ENCODE measurements at regions not wholly inside any gene's neighbourhood (a gene's known extent, or its start where the extent isn't known, plus 50 kb on each side); places are given as distances from the start of the nearest gene placed in this dataset.
"Not testable (repeated sequence)": the region's sequence is repeated elsewhere in the genome, so short reads cannot be mapped to it uniquely, and the experiment has no call there.

DNA sequence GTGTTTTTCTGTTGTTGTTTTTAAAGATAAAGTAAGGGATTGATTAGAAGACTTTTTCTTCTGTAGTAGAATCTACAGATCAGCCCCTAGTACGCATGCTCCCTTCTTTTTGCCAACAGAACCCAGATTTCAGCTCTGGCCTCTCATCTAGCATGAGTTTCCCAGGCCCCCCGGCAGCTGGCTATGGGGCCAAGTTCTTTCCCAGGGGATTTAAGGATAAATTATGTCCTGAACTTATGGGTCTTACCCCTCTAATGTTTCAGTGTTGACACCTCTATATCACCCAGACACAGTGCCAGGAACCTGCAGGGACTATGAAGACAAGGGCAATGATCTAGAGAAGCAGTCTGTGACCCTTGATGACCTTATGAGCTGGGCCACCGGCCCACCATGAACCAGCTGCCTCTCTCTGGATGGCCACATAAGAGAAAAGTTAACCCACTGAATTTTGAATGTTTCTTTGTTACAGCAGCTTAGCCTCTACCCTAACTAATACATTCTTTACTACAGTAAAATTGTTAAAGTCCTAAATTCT is 150.5 kb downstream of the UNC5CL start:
- DNase-seq (ENCODE audit: low read depth in 2 of 3, low spot score in 2 of 3), result no peak

DNA sequence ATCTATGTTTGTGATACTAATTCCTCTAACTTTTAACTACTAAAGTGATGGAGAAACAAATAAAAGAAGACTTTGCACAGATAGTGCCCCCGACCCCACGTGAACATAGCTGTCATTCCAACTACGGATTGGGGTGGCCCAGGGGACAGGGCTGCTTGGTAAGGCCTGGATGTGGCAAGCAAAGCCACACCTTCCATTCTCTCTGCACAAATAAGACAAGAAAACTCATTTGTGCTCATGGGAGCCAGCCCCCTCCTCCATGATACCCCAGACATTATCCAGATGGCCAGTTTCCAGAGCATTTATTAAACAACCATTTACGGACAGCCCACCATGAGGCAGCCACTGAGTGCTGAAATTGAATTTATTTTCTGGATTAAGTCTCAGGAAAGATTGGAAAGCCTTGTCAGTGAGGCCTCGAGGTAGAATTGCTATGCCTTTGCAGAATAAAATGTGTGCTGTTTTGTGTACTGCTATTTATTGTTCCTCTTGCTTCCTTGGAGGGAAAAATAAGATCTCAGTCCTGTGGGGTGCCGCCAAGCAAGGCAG is 151.2 kb downstream of the UNC5CL start:
- DNase-seq (ENCODE audit: low read depth in 2 of 3, low spot score in 2 of 3), result no peak

DNA sequence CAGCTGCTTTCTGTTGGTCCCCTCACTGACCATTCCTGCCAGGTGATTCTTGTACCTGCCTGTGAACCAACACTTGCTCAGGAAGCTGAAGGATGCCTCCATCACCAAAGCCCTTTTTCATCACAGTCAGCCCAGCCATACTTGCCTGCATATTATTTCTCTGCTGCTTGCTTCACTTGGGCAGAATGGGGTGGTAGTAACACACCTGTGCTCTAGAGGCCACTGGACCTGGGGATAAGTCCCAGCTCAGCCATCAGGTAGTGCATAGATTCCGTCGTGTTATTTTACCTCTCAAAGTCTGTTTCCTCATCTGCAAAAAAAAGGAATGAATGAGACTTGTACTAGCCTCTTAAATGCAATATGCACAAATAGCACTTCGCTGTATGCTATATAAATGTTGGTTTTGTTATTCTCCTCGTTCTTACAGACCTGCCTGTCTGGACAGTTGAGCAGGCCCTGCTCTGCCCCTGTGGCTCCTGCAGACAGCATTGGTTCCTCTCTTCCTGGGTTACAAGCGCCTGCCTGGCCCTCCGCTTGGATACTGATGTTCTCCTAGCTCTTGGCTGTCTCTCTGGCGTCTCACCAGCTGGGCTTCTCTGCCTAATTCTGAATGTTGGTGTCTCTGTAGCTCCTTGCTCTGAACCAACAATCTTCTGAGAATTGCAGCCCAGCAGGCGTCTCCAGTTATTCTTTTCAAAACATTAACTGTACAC is 151.8 kb downstream of the UNC5CL start:
- no peak for DNase-seq (ENCODE audit: low read depth in 2 of 3, low spot score in 2 of 3)

DNA sequence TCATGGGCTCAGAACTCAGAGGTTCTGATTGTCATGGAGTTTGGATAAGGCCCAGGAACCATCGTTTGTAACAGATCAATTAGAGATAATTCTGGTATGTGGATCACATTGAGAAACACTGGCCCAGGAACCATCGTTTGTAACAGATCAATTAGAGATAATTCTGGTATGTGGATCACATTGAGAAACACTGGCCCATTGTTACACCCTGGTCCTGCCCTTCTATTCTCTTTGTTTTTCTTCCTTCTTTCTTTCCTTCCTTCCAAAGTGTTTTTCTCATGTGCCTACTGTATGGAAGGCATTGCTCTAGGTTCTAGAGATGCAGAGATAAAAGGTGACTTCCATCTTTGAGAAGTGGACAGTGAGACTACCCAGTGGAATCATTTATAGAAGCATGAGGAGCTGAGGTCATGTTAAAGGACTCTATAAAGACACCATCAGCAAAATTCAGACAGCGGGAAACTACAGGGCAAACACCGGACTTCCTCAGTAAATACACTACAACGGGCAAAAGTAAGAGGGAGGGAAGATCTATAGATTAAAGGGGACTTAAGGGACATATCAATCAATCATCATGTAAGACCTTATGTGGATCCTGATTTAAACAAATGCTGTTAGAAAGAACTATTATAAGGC is 153.8 kb downstream of the UNC5CL start:
- DNase-seq (ENCODE audit: low read depth in 2 of 3, low spot score in 2 of 3), result no peak

DNA sequence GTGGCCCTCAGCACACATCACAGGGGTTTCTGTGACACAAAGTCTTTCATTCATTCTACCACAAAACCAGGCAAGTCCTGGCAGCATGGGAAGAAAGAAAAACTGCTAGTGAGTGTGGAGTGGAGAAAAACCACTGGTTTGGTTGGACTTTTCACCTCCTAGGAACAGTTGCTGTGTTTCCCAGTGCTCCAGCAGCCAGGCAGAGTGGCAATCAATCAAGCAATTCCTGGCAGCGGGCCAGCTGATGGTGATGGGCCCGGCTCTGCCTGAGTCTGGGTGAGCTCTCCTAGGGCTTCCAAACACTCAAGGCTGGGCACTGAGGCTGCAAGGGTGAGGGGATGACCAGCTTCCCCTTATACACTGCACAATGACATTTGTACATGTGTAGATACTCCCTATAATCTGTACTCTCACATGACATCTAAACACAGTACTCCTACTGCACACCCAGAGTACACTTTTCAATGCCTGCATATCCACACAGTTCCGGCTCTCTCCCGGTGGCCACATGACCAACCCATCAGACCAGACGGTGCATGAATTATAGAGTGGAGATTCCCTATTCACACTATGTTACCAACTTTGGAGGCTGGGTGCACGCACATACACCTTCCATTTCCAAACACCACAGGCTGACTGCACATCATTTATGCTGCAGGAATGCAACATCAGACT is 156.6 kb downstream of the UNC5CL start:
- DNase-seq (ENCODE audit: low read depth in 2 of 3, low spot score in 2 of 3), result no peak

DNA sequence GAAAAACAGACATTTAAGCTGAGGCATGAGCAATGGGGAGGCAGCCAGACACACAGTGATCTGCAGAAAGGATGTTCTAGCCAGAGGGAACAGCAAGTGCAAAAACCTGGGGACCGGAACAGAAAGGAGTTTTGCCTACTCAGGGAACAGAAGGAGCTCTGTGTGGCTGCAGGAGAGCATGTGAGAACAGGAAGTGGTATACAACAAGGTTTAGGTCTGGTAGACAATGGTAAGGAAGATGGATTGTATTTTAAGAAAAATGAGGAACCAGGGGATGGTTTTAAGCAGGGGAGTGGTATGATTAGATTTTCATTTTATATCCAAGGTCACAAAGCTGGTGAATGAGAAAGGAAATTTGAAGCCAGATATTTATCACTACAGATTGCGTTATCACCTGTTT is 157.5 kb downstream of the UNC5CL start:
- peak in 1 of 3 donors; percentile 23 for DNase-seq (ENCODE audit: low read depth in 2 of 3, low spot score in 2 of 3)

DNA sequence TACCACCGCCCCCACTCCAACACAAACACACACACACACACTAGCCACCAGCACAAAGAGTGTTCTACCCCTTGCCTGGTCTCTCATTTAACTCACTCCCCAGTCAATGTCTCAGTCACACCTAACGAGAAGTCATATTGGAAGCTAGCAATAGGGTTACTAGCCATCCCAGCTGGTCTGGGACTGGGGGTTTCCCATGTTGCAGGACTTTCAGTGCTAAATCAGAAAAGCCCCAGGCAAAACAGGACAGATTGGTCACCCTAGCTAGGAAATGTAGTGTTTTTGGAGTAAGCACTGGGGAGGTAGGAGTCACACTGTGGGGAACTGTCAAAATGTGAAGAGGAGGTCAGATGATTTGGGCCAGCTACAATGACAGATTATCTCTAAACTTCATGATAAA is 158.1 kb downstream of the UNC5CL start:
- no peak for DNase-seq (ENCODE audit: low read depth in 2 of 3, low spot score in 2 of 3)

DNA sequence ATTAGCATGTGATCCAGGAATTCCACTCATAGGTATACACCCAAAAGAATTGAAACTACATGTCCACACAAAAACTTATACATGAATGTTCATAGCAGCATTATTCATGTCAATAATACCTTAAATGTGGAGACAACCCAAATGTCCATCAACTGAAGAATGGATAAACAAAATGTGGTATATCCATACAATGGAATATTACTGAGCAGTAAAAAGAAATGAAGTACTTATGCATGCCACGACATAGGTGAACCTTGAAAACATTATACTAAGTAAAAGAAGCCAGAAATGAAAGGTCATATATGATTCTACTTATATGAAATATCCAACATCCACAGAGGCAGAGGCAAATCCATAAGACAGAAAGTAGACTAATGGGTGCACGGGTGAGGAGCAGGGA is 159.9 kb downstream of the UNC5CL start:
- no peak for DNase-seq (ENCODE audit: low read depth in 2 of 3, low spot score in 2 of 3)

DNA sequence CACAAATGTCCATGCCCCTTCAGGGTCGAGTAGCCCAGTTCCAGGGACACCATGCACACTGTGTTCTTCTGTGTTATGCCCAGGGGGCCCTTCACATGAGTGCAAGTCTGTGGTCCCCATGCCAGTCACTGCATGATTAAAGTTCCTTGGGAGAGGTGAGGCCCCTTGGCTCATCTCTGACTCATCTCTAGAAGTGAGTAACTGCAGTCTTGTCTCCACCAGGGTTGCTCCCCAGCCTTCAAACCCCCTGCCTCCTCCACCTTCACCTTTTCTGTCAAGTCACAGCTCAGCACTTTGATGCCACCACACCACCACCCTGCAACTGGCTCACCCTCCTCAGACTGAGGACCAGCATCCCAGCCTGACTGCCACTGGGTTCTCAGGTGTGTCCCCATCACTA is 161.7 kb downstream of the UNC5CL start:
- no peak for DNase-seq (ENCODE audit: low read depth in 2 of 3, low spot score in 2 of 3)

DNA sequence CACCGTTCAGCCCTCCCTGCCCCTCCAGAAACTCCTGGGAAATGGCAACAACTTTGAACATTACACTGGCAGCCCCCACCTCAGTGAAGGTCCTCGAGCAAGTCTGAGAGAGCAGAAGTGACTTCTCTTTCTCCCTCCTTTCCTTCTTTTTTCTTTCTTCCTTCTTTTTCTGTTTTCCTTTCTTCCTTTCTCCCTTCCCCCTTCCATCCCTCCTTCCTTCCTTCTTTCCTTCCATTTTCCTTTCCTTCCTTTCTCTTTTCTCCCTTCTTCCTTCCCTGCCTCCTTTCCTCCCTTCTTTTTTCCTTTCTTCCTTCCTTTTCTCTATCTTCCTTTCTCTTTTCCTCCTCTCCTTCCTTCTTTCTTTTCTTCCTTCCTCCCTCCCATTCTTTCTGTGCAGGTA is 162.7 kb downstream of the UNC5CL start:
- no peak for DNase-seq (ENCODE audit: low read depth in 2 of 3, low spot score in 2 of 3)

DNA sequence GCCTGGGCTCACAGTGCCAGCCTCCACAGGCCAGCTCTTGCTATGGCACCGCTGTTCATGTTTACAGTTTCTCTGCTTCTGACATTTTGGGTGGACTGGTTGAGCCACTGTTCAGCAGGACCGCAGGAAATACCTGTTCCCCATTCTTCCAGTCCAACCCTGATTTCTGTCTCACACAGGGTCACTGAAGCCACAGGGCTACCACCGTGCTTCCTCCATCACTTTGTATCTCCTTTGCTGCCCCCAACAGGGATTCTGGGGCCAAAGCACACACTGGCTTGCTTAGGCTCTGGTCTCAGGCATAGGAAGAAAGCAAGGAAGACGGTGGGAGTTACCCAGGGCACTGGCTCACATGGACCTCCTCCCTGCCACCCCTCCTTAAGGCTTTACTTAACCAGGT is 164.5 kb downstream of the UNC5CL start:
- DNase-seq (ENCODE audit: low read depth in 2 of 3, low spot score in 2 of 3), result no peak

DNA sequence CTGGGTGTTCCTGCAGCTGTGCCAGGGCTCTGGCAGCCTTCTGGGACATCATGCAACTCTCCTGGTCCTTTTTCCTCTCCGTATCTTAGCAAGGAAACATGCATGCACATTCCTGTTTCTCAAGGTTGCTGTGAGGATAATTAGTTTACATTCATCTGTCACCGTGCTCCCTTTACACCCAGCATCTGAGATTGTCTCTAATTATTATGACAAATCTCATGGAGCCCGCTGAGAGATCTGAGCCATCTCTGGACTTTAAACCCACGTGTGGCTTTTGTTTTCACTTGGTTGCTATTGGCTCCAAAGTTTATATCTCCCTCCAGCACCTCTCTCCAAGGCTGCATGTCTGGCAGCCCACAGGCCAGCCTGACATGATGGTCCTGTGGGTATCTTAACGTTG is 167.6 kb downstream of the UNC5CL start:
- DNase-seq (ENCODE audit: low read depth in 2 of 3, low spot score in 2 of 3), result no peak

DNA sequence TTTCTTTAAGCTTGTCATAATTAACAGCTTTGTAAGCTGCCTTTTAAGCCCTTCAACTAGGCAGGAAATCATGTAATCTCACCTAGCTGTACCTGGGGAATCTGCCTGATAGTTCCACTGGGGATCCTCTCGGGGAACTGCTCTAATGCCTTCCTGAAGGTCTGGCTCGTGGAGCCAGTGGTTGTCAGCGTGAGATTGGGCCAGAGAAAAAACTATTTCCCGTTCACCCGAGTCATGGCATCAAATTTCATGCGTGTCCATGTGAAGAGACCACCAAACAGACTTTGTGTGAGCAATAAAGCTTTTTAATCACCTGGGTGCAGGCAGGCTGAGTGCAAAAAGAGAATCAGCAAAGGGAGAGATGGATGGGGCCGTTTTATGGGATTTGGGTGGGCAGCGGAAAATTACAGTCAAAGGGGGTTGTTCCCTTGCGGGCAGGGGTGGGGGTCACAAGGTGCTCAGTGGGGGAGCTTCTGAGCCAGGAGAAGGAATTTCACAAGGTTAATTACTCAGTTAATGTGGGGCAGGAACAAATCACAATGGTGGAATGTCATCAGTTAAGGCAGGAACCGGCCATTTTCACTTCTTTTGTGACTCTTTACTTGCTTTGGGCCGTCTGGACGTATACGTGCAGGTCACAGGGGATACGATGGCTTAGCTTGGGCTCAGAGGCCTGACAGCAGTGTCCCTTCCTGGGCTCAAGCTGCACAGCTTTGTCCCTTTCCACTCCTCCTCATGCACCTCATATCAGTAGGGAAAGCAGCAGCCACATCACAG is 170.7 kb downstream of the UNC5CL start:
- not testable (repeated sequence) for DNase-seq (ENCODE audit: low read depth in 2 of 3, low spot score in 2 of 3)

DNA sequence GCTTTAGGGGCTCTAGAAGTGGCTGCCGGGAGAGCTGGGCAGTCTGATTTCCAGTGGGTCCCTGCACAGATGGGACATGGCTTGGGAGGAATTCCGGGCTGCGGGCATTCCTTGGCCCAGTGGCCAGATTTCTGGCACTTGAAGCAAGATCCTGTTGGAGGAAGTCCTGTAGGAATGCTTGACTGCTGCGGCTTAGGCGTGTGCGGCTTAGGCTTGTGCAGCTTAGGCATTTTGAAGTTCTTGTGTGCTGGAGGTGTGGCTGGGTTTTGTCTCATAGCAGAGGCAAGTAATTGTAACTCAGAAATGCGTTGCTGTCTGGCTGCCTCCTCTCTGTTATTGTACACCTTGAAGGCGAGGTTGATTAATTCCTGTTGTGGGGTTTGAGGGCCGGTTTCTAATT is 171.5 kb downstream of the UNC5CL start:
- not testable (repeated sequence) for DNase-seq (ENCODE audit: low read depth in 2 of 3, low spot score in 2 of 3)

DNA sequence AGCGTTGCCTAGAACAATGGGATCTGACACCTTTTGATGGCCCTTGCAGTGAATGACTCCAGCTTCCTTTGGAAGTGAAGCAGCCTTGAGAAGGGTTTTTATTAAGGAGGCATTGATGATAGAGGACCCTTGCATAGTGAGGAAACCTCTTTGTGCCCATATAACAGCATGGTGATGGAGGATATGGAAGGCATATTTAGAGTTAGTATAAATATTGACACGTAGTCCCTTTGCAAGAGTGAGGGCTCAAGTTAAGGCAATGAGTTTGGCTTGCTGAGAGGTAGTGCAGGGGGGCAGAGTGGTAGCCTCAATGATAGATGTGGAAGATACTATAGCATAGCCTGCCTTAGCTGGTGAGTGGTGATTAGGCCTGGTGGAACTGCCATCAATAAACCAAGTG is 173.8 kb downstream of the UNC5CL start:
- DNase-seq (ENCODE audit: low read depth in 2 of 3, low spot score in 2 of 3), result not testable (repeated sequence)

DNA sequence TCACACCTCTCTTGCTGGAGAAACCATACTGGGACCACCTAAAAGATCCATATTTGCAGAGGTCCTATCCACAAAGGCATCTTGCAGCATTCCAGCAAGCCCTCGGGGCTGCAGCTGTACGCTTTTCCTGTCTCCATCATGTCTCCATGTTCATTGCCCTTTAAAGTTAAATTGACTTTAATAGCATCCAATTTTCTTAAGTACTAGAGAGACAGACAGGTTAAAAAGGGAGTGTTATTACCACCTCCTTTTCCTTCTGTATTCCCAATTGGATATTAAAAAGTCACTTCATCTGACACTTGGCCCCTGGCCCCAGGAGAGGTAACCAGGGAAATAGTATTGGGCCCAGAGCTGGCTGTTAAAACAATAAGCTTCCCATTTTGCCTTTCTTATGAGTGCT is 178.6 kb downstream of the UNC5CL start:
- no peak for DNase-seq (ENCODE audit: low read depth in 2 of 3, low spot score in 2 of 3)

DNA sequence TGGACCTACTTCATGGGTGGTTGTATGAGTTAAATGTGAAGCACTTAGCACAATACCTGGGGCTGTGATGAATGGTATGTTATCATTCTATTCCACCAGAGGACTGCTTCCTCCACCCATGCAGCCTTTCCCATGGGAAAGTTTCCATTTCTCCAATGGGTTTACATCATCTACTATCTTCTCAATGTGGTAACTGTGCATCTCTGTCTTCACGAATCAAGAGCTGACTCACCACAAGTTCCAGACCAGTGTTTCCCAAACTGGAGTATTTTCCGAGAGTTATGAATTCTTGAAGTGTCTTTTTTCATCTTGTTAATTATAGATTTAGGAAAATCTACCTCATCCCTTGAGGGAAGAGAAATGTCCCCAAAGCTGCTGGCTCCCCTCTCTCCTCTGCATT is 182.8 kb downstream of the UNC5CL start:
- no peak for DNase-seq (ENCODE audit: low read depth in 2 of 3, low spot score in 2 of 3)

DNA sequence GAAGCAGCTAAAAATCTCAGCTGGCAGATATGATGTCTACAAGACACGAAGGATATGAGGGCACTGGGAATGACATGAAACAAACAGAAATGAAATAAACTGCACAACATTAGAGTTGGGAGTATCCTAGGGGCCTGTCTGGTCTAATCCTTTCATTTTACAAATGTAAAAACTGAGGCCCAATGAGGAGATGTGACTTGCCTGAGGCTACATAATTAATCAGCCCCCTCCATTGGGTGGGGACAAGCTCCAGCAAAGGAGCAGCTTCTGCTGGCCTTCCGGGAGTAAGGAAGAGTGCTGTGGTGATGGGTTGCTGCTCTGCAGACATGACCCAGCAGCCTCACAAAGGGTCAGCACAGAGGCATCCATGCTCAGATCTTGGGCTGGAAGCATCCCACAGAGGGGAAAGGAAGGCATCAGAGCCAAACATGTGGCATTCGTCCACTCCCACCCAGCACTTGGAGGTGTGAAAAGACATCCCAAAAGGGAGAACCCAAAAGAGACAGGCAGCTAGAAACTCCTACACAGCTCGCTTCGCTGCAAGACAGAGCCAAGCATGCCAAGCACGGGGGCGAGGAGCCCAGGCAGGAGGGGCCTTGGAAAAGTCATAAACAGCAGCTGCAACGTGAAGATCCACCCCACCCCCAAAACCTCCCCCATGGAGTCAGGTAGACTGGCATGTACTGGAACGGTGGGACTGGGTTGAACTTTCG is 183.7 kb downstream of the UNC5CL start:
- no peak for DNase-seq (ENCODE audit: low read depth in 2 of 3, low spot score in 2 of 3)

DNA sequence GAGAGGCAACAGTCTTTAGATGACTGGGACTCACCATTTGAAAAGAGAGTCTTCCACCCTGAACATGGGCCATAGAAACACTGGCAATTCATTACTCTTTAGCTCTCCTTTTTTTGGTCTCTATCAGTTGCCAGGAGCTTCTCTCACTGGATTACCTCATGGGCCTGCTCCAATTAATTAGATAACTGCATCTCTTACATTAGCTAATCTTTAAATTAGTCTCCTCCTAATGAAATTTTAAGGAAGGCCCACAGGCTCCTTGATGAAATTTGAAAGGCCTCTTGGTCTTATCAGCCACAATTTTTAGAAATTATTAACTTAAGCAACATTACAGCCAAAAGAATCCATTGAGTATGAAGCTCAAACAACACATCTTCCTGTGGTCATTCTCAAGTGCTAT is 184.4 kb downstream of the UNC5CL start:
- no peak for DNase-seq (ENCODE audit: low read depth in 2 of 3, low spot score in 2 of 3)

DNA sequence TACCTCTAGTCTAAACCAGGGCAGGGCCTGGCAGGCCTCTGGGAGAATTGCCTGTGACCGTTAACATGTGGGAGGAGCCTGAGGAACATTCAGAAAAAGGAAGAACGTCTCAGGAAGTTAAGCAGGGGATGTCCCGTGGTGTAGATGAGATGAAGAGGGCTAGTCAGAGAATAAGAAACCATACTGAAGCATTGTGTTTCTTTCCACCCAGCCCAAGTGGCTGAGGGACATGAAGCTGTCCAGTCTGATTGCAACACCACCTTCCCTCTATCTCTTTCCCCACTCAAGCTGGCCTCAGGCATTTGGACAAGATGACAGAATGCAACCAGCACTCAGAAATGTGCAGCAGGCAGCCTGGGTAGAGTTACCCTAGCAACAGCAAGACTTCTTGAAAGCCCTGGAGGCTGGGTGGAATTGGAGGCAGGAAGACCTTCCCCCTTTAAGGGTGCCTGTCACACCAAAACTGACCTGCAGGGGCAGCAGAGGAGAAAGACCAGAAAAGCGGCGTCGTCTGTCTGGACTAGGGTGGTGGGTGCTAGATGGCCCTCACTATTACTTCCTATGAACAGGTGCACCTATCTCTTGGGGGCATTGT is 186.1 kb downstream of the UNC5CL start:
- peak in 1 of 3 donors; percentile 4 for DNase-seq (ENCODE audit: low read depth in 2 of 3, low spot score in 2 of 3)
